NCI-H2029 (cell line): ENCODE measurements at regions not wholly inside any gene's neighbourhood (a gene's known extent, or its start where the extent isn't known, plus 50 kb on each side); places are given as distances from the start of the nearest gene placed in this dataset.
"Not testable (repeated sequence)": the region's sequence is repeated elsewhere in the genome, so short reads cannot be mapped to it uniquely, and the experiment has no call there.

Experiments used
- DNase-seq: peaks from one replicate; lab custom pipeline; 2025; lab: John Stamatoyannopoulos, UW

GRCh38 chr1:219560856-219561255, 52.0 kb downstream of the ZC3H11B start:
- no peak for DNase-seq

- no peak for DNase-seq
Observed at GRCh38 chr1:219559899-219560298, 53.0 kb downstream of the ZC3H11B start.

GRCh38 chr1:219555806-219556205, 57.1 kb downstream of the ZC3H11B start:
- no peak for DNase-seq

- no peak for DNase-seq
Observed at GRCh38 chr1:219555031-219555692, 57.7 kb downstream of the ZC3H11B start.

- no peak for DNase-seq
Observed at GRCh38 chr1:219553934-219554502, 58.9 kb downstream of the ZC3H11B start.

GRCh38 chr1:219550201-219550600, 62.7 kb downstream of the ZC3H11B start:
- DNase-seq, result no peak

- DNase-seq, result no peak
Observed at GRCh38 chr1:219549215-219549614, 63.7 kb downstream of the ZC3H11B start.

GRCh38 chr1:219548386-219548785, 64.5 kb downstream of the ZC3H11B start:
- no peak for DNase-seq

- not testable (repeated sequence) for DNase-seq
Observed at GRCh38 chr1:219545756-219546155, 67.1 kb downstream of the ZC3H11B start.

GRCh38 chr1:219544163-219544846, 68.6 kb downstream of the ZC3H11B start:
- no peak for DNase-seq

- no peak for DNase-seq
Observed at GRCh38 chr1:219542828-219543518, 69.9 kb downstream of the ZC3H11B start.

GRCh38 chr1:219541946-219542345, 71.0 kb downstream of the ZC3H11B start:
- no peak for DNase-seq

- no peak for DNase-seq
Observed at GRCh38 chr1:219539645-219540254, 73.2 kb downstream of the ZC3H11B start.

GRCh38 chr1:219538886-219539285, 74.0 kb downstream of the ZC3H11B start:
- DNase-seq, result no peak

- no peak for DNase-seq
Observed at GRCh38 chr1:219537223-219537631, 75.7 kb downstream of the ZC3H11B start.

GRCh38 chr1:219536038-219536437, 76.9 kb downstream of the ZC3H11B start:
- no peak for DNase-seq

GRCh38 chr1:219534991-219535390, 77.9 kb downstream of the ZC3H11B start:
- no peak for DNase-seq

GRCh38 chr1:219533280-219533679, 79.6 kb downstream of the ZC3H11B start:
- DNase-seq, result no peak

- DNase-seq, result no peak
Observed at GRCh38 chr1:219529116-219529515, 83.8 kb downstream of the ZC3H11B start.

GRCh38 chr1:219528633-219529032, 84.3 kb downstream of the ZC3H11B start:
- DNase-seq, result no peak

GRCh38 chr1:219527994-219528393, 84.9 kb downstream of the ZC3H11B start:
- DNase-seq, result no peak

GRCh38 chr1:219526074-219526473, 86.8 kb downstream of the ZC3H11B start:
- no peak for DNase-seq
